Thymus (tissue), 11 donors: ENCODE measurements at regions not wholly inside any gene's neighbourhood (a gene's known extent, or its start where the extent isn't known, plus 50 kb on each side); places are given as distances from the start of the nearest gene placed in this dataset.

Source experiments
- DNase-seq, 9 donors: peaks; one replicate each; pipeline ENCODE4 v3.0.0-alpha.2; 2013; ENCODE audit warnings: low spot score in 9 of 9, low read depth in 6 of 9, missing footprints in 1 of 9
- H3K27ac ChIP-seq, 2 donors: one replicate each; pipeline ENCODE4 v1.5.1; 2013; ENCODE audit warnings: control low read depth in 1 of 2, low read depth in 1 of 2, low read length in 1 of 2, mild to moderate bottlenecking in 1 of 2, moderate library complexity in 1 of 2
- H3K27me3 ChIP-seq, 2 donors: one replicate each; pipeline ENCODE4 v1.5.1; 2013; ENCODE audit warnings: low read length in 1 of 2; ENCODE audit not compliant: control insufficient read depth in 2 of 2, insufficient read depth in 1 of 2
- H3K36me3 ChIP-seq, 2 donors: one replicate each; pipeline ENCODE4 v1.5.1; 2013; ENCODE audit warnings: low read length in 1 of 2, mild to moderate bottlenecking in 1 of 2, moderate library complexity in 1 of 2; ENCODE audit not compliant: control insufficient read depth in 2 of 2, insufficient read depth in 2 of 2
- H3K4me1 ChIP-seq, 2 donors: one replicate each; pipeline ENCODE4 v1.5.1; 2013; ENCODE audit warnings: low read length in 2 of 2; ENCODE audit not compliant: control insufficient read depth in 2 of 2, insufficient read depth in 2 of 2
- H3K4me3 ChIP-seq, 2 donors: one replicate each; pipeline ENCODE4 v1.5.1; 2013; ENCODE audit warnings: low read length in 2 of 2, control low read depth in 1 of 2, mild to moderate bottlenecking in 1 of 2
- H3K9me3 ChIP-seq, 2 donors: one replicate each; pipeline ENCODE4 v1.5.1; 2013; ENCODE audit warnings: low read length in 1 of 2, mild to moderate bottlenecking in 1 of 2; ENCODE audit not compliant: control insufficient read depth in 2 of 2, insufficient read depth in 1 of 2
- WGBS: extraction: QIAGEN DNeasy Blood & Tissue Kit; methylation state at CpG from one replicate; pipeline ENCODE4 v1.1.7; 2013; 5-methylcytosine and 5-hydroxymethylcytosine counted together
- donor health status: healthy.

DNA sequence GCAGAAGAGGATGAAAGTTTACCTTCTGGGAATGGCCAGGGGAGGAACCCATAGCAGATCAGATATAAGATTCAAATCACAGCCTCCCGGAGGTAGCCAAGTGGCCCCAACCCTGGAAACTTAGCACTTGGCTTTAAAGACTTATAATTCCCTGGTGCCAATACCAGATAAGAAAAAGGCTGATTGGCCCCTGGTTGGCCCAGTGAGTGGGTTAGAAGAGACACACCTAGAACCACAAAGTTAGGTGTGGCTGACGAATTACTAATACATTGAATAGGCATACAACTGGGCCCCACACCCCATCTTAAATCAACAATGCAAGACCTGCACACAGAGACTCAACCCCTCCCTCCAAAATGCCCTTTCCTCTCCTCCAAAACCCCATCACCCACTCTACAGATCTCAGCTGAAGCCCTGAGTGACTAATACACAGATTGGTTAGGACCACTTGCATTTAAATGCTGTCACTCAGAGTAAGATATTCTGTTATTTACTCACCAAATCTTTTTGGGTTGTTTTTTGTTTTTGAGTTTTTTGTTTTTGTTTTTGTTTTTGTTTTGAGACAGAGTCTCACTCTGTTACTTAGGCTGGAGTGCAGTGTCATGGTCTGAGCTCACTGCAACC lies 315.4 kb upstream of the JARID2 start:
- no peaks in the 10 kb centered on the region for H3K9me3 ChIP-seq
- H3K36me3 ChIP-seq = no peaks in the 10 kb centered on the region
- peaks cover 2 to 24% of the 10 kb centered on the region in 2 donors for H3K4me1 ChIP-seq
- no peak overlapping the region for H3K27ac ChIP-seq
- no peak for DNase-seq
- H3K4me3 ChIP-seq = no peak overlapping the region
- over 99% methylated on average over 2 of the region's 2 CpGs for WGBS
- no peaks in the 10 kb centered on the region for H3K27me3 ChIP-seq

DNA sequence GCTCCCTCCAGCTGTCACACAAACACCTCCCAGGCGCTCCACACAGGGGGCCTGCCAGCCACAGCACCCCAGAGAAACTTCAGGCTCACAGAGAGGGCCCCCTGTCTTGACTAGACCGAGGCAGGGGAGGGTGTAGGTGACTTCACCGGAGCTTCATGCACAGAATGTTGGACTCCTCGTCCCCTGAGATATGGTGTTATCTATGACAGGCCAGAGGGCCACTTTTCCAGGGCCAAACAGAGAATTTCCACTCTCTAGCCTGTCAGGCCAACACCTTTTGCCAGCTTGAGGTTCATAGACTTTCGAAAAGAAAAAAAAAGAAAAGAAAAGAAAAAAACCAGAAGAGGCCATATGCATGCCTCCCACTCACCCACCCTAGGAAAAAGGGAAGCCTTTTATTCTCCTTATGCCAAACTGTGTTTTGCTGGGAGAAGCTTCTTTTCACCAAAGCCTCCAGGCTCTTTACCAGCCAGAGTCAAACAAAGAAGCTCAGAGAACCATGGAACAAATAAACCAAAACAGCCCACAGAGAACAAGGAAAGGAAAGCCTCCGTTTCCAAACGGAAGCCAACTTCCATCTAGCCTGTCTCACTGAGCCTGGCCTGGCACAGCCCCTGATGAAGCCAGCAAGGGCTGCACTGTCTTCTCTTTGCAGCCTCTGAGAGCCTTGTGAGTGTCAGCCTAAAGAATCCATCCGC lies 313.2 kb upstream of the JARID2 start:
- Histone ChIP-seq H3K27me3 (no peaks in the 10 kb centered on the region), H3K27ac (peak overlapping the region in 1 of 2 donors; percentile 61), H3K9me3 (no peaks in the 10 kb centered on the region), H3K36me3 (no peaks in the 10 kb centered on the region), H3K4me1 (peaks cover 2 to 24% of the 10 kb centered on the region in 2 donors), H3K4me3 (no peak overlapping the region)
- 95% methylated on average over 8 of the region's 8 CpGs for WGBS
- peak in 1 of 9 donors; percentile 29 for DNase-seq

DNA sequence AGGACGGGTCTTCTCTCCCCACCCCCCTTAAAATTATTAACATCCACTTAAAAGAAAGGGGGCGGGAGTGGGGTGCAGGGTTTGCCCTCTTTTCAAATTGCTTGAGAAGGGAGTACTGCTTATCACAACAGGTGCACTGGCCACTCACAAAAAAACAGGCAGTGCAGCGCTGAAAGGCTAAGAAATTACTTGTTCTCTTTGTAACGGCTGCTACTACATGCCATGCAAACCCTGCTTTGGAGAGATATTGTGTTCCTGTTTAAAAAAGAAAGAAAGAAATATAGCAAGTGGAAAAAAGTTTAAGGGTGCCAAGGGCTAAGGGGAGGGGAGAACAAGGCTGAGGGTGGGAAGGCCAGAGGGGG lies 312.7 kb upstream of the JARID2 start:
- WGBS = 87% methylated on average over 4 of the region's 4 CpGs
- H3K4me1 ChIP-seq = peaks cover 2 to 24% of the 10 kb centered on the region in 2 donors
- H3K27me3 ChIP-seq = no peaks in the 10 kb centered on the region
- peak in 1 of 9 donors; percentile 48 for DNase-seq
- no peaks in the 10 kb centered on the region for H3K9me3 ChIP-seq
- H3K27ac ChIP-seq = peak overlapping the region in 1 of 2 donors; percentile 61
- H3K4me3 ChIP-seq = no peak overlapping the region
- H3K36me3 ChIP-seq = no peaks in the 10 kb centered on the region

DNA sequence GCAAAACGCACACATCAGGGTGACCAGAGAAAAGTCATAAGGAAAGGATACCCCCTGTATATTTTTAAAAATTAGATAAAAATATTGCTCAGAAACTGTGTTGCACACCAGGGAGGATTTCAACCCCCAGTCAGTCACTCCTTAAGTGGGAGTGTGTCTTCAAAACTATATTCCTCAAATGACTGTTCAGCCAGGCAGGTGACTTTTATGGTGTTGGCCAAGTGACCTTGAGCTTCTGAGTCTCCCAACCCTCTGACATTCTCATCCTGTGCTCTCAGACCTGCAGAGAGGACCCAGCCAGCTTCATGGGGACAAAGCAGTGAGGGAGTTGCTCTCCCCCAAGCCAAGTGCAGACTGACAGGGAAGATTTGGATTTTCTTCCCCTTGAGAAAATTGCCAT lies 311.9 kb upstream of the JARID2 start:
- Histone ChIP-seq H3K27ac (no peak overlapping the region), H3K36me3 (no peaks in the 10 kb centered on the region), H3K4me3 (no peak overlapping the region), H3K4me1 (peaks cover 2 to 24% of the 10 kb centered on the region in 2 donors), H3K9me3 (no peaks in the 10 kb centered on the region), H3K27me3 (no peaks in the 10 kb centered on the region)
- DNase-seq = no peak
- 100% methylated on average over 1 of the region's 1 CpG for WGBS

DNA sequence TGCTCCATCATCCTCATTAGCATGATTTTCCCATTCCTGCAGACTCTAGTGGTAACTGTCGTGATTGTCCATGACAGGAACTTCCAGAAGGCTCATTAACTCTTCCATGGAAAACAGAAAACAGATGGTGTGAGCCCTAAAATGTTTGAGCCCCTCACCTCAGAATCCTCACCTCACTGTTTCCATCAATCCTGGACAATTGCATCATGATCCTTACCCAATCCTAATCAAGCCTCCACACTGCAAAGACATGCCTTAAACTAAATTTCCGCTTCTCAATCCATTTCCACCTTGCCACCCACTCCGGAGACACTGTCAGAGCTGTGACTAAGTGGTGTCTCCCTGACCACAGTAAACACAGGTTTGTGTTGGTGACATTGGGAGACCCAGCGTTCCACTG lies 311.0 kb upstream of the JARID2 start:
- no peak for DNase-seq
- Histone ChIP-seq H3K9me3 (no peaks in the 10 kb centered on the region), H3K27ac (no peak overlapping the region), H3K4me1 (peaks cover 2 to 24% of the 10 kb centered on the region in 2 donors), H3K4me3 (no peak overlapping the region), H3K36me3 (no peaks in the 10 kb centered on the region), H3K27me3 (no peaks in the 10 kb centered on the region)
- 87% methylated on average over 4 of the region's 4 CpGs for whole genome bisulfite sequencing

DNA sequence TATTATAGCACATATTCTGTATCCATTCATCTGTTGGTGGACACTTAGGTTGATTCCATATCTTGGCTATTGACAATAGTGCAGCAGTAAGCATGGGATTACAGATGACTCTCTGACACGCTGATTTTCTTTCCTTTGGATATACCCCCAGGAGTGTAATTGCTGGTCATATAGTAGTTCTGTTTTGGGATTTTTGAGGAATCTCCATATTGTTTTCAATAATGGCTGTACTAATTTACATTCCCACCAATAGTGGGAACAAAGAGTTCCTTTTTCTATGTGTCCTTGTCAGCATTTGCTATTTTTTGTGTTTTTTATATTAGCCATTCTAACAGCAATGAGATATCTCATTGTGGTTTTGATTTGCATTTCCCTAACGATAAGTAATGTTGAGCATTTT lies 309.0 kb upstream of the JARID2 start:
- no peak for DNase-seq
- H3K4me1 ChIP-seq = peaks cover 2 to 26% of the 10 kb centered on the region in 2 donors
- WGBS = 93% methylated on average over 2 of the region's 2 CpGs

DNA sequence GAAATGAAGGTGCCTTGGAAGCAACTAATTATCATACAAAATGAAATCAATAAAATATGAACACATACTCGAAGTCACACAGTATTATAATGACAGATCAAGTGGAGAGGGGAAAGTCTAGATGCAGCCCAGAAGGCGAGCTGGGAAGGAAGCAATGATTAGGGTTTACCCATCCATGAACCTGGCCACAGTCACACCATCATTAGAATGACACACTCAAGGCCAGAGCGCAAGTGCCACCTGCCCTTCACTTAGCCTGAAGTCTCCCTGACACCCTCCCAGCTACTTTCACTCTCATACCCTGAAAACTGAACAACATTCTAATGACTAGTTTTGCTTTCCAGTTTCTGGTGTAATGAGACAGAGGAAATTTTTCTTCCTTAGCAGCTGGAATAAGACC lies 302.8 kb upstream of the JARID2 start:
- Histone ChIP-seq H3K27ac (no peak overlapping the region), H3K9me3 (no peaks in the 10 kb centered on the region), H3K4me3 (no peak overlapping the region), H3K27me3 (no peaks in the 10 kb centered on the region), H3K36me3 (no peaks in the 10 kb centered on the region), H3K4me1 (peaks cover 0 to 18% of the 10 kb centered on the region in 2 donors)
- WGBS = 96% methylated on average over 3 of the region's 3 CpGs
- DNase-seq = no peak

More for the DNA sequence above, 309.0 kb upstream of the JARID2 start:
- Histone ChIP-seq H3K27me3 (no peaks in the 10 kb centered on the region), H3K9me3 (no peaks in the 10 kb centered on the region), H3K4me3 (no peak overlapping the region), H3K27ac (no peak overlapping the region), H3K36me3 (no peaks in the 10 kb centered on the region)

DNA sequence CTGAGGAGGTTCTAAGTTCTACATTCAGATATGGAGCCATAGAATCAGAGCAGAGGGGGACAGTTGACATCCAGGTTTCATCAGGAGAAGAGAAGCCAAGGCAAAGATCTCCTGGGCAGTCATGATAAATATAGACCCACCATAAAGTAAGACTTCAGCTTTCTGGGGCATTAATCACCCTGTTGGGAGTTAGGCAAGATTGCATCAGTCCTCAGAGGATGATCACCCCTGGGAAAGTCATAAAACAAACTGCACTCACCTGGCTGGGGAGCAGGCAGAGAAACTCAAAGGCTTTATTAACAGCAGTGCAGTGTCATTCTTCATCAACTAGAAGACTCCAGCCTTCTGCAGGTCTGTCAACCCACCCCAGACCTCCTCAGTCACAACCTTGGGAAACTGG lies 301.3 kb upstream of the JARID2 start:
- no peak overlapping the region for H3K4me3 ChIP-seq
- no peaks in the 10 kb centered on the region for H3K27me3 ChIP-seq
- no peaks in the 10 kb centered on the region for H3K36me3 ChIP-seq
- no peaks in the 10 kb centered on the region for H3K9me3 ChIP-seq
- no peak overlapping the region for H3K27ac ChIP-seq
- peaks cover 0 to 18% of the 10 kb centered on the region in 2 donors for H3K4me1 ChIP-seq
- DNase-seq = no peak

DNA sequence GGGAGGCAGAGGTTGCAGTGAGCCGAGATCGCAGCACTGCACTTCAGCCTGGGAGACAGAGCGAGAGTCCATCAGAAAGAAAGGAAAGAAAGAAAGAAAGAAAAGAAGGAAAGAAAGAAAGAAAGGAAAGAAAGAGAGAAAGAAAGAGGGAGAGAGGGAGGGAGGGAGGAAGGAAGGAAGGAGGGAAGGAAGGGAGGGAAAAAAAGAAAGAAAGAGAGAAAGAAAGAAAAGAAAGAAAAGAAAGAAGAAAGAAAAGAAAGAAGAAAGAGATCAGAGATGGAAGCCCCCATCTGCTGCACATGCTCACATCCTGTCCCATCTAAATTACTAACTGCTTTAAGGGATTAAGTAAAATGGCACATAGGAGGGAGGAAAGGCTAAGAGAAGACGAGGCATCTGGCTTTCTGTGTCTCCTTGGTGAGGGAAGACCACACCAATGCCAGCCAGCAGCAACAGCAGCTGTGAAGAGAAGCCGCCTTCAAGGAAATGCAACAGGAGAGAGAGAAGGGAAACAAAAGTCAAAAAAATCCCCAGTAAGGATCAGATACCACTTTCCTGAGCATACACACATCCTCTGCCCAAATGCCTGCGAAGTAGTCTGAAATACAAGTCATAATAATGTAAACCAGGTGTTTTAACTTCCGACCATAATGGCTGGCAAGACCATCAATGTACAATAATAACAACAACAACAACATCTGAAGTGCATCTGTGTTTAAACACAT lies 300.2 kb upstream of the JARID2 start:
- no peak for DNase-seq
- Histone ChIP-seq H3K4me1 (peaks cover 0 to 18% of the 10 kb centered on the region in 2 donors), H3K9me3 (no peaks in the 10 kb centered on the region), H3K27me3 (no peaks in the 10 kb centered on the region), H3K27ac (no peak overlapping the region), H3K4me3 (no peak overlapping the region), H3K36me3 (no peaks in the 10 kb centered on the region)
- WGBS = 90% methylated on average over 7 of the region's 7 CpGs
